ENCODE measurements at regions not wholly inside any gene's neighbourhood (a gene's known extent, or its start where the extent isn't known, plus 50 kb on each side); places are given as distances from the start of the nearest gene placed in this dataset.
"Not testable (repeated sequence)": the region's sequence is repeated elsewhere in the genome, so short reads cannot be mapped to it uniquely, and the experiment has no call there.

- DNase-seq (ENCODE audit: low read depth), result no peak
- no peak overlapping the region for H3K4me3 ChIP-seq (ENCODE audit: low read depth, low read length)
- TF ChIP-seq CTCF (IDR thresholded peaks at IDR 0.05; ENCODE audit: insufficient read depth, low read depth, low read length, missing control alignments), result no peak
Observed at GRCh38 chr1:242966892-242967291, 288.2 kb downstream of the CEP170 start.

GRCh38 chr1:242959397-242959796 lies 295.7 kb downstream of the CEP170 start:
- DNase-seq (ENCODE audit: low read depth); H3K4me3 ChIP-seq (ENCODE audit: low read depth, low read length): not testable (repeated sequence)

- not testable (repeated sequence) for DNase-seq (ENCODE audit: low read depth); H3K4me3 ChIP-seq (ENCODE audit: low read depth, low read length)
Observed at GRCh38 chr1:242954945-242955344, 300.1 kb downstream of the CEP170 start.

GRCh38 chr1:242946206-242946605 lies 308.9 kb downstream of the CEP170 start:
- H3K4me3 ChIP-seq (ENCODE audit: low read depth, low read length), result no peak overlapping the region
- TF ChIP-seq CTCF (IDR thresholded peaks at IDR 0.05; ENCODE audit: insufficient read depth, low read depth, low read length, missing control alignments), result no peak

GRCh38 chr1:242936725-242937124 lies 318.4 kb downstream of the CEP170 start:
- DNase-seq (ENCODE audit: low read depth), result peak; percentile 7
- TF ChIP-seq CTCF (IDR thresholded peaks at IDR 0.05; ENCODE audit: insufficient read depth, low read depth, low read length, missing control alignments), result peak; percentile 21
- not testable (repeated sequence) for H3K4me3 ChIP-seq (ENCODE audit: low read depth, low read length)

More at GRCh38 chr1:242946206-242946605, 308.9 kb downstream of the CEP170 start:
- DNase-seq (ENCODE audit: low read depth), result no peak

GRCh38 chr1:242924717-242925116 lies 330.4 kb downstream of the CEP170 start:
- not testable (repeated sequence) for H3K4me3 ChIP-seq (ENCODE audit: low read depth, low read length); DNase-seq (ENCODE audit: low read depth)

- not testable (repeated sequence) for DNase-seq (ENCODE audit: low read depth); H3K4me3 ChIP-seq (ENCODE audit: low read depth, low read length)
Observed at GRCh38 chr1:242923603-242924002, 331.5 kb downstream of the CEP170 start.

GRCh38 chr1:242914729-242915128 lies 340.4 kb downstream of the CEP170 start:
- DNase-seq (ENCODE audit: low read depth); H3K4me3 ChIP-seq (ENCODE audit: low read depth, low read length): not testable (repeated sequence)

GRCh38 chr1:242912855-242913254 lies 342.2 kb downstream of the CEP170 start:
- not testable (repeated sequence) for H3K4me3 ChIP-seq (ENCODE audit: low read depth, low read length); DNase-seq (ENCODE audit: low read depth)

GRCh38 chr1:242900558-242900957 lies 354.5 kb downstream of the CEP170 start:
- not testable (repeated sequence) for DNase-seq (ENCODE audit: low read depth); H3K4me3 ChIP-seq (ENCODE audit: low read depth, low read length)

- no peak for DNase-seq (ENCODE audit: low read depth)
- TF ChIP-seq CTCF (IDR thresholded peaks at IDR 0.05; ENCODE audit: insufficient read depth, low read depth, low read length, missing control alignments), result no peak
- H3K4me3 ChIP-seq (ENCODE audit: low read depth, low read length), result no peak overlapping the region
Observed at GRCh38 chr1:242890192-242890741, 364.8 kb downstream of the CEP170 start.

All from GM12865 (cell line).